HL-60 (cell line): ENCODE measurements at regions not wholly inside any gene's neighbourhood (a gene's known extent, or its start where the extent isn't known, plus 50 kb on each side); places are given as distances from the start of the nearest gene placed in this dataset.

Experiments
- DNase-seq, 2 experiments: peaks; one replicate each; pipeline ENCODE4 v3.0.0-alpha.2; 2010 to 2020; ENCODE audit warnings: low read depth in 1 of 2, low spot score in 1 of 2
- H3K27ac ChIP-seq: fragments of 250-450 bp; sonication (Bioruptor Pico); replicated peaks from 2 replicates; pipeline ENCODE4 v1.5.1; 2020; ENCODE audit warnings: mild to moderate bottlenecking, moderate library complexity
- H3K27me3 ChIP-seq: fragments of 250-450 bp; sonication (Bioruptor Pico); 2 replicates; pipeline ENCODE4 v1.5.1; 2021; ENCODE audit warnings: mild to moderate bottlenecking, moderate library complexity; ENCODE audit not compliant: insufficient read depth, poor library complexity, severe bottlenecking
- H3K4me3 ChIP-seq: replicated peaks from 2 replicates; pipeline ENCODE4 v1.5.1; 2011; ENCODE audit warnings: mild to moderate bottlenecking, control low read depth, low read length; ENCODE audit not compliant: insufficient read depth
- CTCF ChIP-seq: IDR thresholded peaks from one replicate; pipeline ENCODE4 v1.5.1; 2011; ENCODE audit warnings: low read length, control low read depth, inconsistent platforms; ENCODE audit not compliant: insufficient read depth
- GABPA ChIP-seq: IDR thresholded peaks from 2 replicates; pipeline ENCODE4 v1.6.1; 2012; ENCODE audit warnings: low read depth
- POLR2AphosphoS5 ChIP-seq: IDR thresholded peaks from 2 replicates; pipeline ENCODE4 v1.6.1; 2012; ENCODE audit warnings: low read depth
- SPI1 ChIP-seq: IDR thresholded peaks from 2 replicates; pipeline ENCODE4 v1.6.1; 2012; ENCODE audit warnings: low read depth, mild to moderate bottlenecking, borderline replicate concordance
- TF ChIP-seq, protein P1 (sequence below): IDR thresholded peaks from 2 replicates; pipeline ENCODE4 v1.6.1; 2012; ENCODE audit warnings: low read depth; ENCODE audit not compliant: insufficient replicate concordance

DNA sequence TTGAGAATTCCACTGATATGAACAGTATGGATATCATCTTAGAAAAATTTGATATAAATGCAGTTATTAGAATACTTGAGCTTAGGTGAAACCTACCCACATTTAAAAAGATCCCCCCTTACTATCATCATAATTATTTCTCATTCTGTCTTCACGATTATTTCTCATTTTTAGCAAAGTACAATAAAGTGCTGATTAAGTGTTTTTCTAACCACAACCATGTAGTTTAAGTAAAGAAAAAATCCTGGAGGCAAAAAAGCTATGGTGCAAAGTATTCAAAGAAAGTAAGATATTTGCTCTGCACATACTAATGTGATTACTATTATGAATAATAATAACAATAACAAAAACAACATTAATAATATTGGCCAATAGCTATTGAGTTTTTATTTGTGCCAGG, 365.6 kb upstream of the PCDH7 start:
- DNase-seq: no peak
- no peak overlapping the region for H3K4me3 ChIP-seq
- no peaks in the 10 kb centered on the region for H3K27me3 ChIP-seq
- TF ChIP-seq POLR2AphosphoS5 (no peak), SPI1 (no peak), GABPA (no peak), CTCF (no peak)
- TF ChIP-seq, protein P1, sequence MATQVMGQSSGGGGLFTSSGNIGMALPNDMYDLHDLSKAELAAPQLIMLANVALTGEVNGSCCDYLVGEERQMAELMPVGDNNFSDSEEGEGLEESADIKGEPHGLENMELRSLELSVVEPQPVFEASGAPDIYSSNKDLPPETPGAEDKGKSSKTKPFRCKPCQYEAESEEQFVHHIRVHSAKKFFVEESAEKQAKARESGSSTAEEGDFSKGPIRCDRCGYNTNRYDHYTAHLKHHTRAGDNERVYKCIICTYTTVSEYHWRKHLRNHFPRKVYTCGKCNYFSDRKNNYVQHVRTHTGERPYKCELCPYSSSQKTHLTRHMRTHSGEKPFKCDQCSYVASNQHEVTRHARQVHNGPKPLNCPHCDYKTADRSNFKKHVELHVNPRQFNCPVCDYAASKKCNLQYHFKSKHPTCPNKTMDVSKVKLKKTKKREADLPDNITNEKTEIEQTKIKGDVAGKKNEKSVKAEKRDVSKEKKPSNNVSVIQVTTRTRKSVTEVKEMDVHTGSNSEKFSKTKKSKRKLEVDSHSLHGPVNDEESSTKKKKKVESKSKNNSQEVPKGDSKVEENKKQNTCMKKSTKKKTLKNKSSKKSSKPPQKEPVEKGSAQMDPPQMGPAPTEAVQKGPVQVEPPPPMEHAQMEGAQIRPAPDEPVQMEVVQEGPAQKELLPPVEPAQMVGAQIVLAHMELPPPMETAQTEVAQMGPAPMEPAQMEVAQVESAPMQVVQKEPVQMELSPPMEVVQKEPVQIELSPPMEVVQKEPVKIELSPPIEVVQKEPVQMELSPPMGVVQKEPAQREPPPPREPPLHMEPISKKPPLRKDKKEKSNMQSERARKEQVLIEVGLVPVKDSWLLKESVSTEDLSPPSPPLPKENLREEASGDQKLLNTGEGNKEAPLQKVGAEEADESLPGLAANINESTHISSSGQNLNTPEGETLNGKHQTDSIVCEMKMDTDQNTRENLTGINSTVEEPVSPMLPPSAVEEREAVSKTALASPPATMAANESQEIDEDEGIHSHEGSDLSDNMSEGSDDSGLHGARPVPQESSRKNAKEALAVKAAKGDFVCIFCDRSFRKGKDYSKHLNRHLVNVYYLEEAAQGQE: no peak
- H3K27ac ChIP-seq: no peak overlapping the region

DNA sequence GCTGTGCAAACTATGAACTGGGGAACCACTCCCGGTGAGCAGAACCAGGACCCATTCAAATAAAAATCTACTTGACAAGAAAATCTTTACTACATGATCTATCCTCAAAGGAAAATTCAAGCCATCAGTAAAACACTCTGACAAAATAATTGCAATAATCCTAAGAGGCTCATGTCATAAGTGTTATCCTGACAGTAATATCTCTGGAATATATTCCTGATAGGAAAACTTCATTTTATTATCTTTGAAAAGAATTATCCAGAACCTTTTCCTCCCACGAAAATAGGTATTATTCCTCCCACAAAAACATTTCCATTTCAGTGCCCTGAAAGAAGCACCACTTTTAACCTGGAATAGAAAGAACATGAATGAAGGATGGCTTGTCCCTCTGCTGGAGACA, 357.7 kb upstream of the PCDH7 start:
- DNase-seq: no peak
- TF ChIP-seq POLR2AphosphoS5 (no peak), CTCF (no peak), GABPA (no peak), SPI1 (no peak)
- TF ChIP-seq, protein P1: no peak
- no peak overlapping the region for H3K27ac ChIP-seq
- H3K4me3 ChIP-seq: no peak overlapping the region
- no peaks in the 10 kb centered on the region for H3K27me3 ChIP-seq

DNA sequence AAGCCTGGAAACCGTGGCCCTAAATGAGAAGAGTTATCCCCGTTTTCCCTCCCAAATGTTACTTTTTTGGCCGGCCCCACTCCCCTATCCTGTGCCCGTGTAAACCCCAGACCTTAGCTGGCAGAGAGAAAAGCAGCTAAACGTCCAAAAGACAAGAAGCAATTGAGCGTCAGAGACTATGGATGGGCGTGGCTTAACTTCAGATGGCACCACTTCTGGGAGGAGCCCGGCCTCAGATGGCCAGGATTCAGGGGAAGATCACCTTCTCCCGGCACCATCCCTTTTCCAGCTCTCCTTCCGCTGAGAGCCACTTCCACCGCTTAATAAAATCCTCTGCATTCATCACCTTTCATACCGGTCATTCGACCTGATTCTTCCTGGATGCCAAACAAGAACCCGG, 350.1 kb upstream of the PCDH7 start:
- Histone ChIP-seq H3K4me3 (no peak overlapping the region), H3K27ac (no peak overlapping the region), H3K27me3 (no peaks in the 10 kb centered on the region)
- no peak for DNase-seq
- TF ChIP-seq POLR2AphosphoS5: no peak
- TF ChIP-seq GABPA: no peak
- no peak for TF ChIP-seq CTCF
- no peak for TF ChIP-seq SPI1
- TF ChIP-seq, protein P1: no peak
